HCT116 (cell line): ENCODE measurements at regions not wholly inside any gene's neighbourhood (a gene's known extent, or its start where the extent isn't known, plus 50 kb on each side); places are given as distances from the start of the nearest gene placed in this dataset.

ENCODE experiments used
- ATAC-seq: fragments of 200-7000 bp; cut with Tn5 transposase; 2 replicates; pipeline ENCODE4 v1.9.1; 2020; ENCODE audit warnings: mild to moderate bottlenecking, moderate library complexity
- BruUV-seq: library from RNA; stranded (reverse); fragments of 400-500 nt; replicated peaks from 2 replicates; lab custom pipeline; 2021; lab: Mats Ljungman, UMichigan
- CTCF ChIA-PET: fragments of 300-600 bp; sonication (Branson Sonifier 250); formaldehyde crosslinking; loops from one replicate; lab custom pipeline; 2021; ENCODE audit warnings: antibody characterized with exemption; lab: Charles Lee
- POLR2A ChIA-PET: fragments of 300-600, 350-600 bp; sonication (Branson Sonifier 250); formaldehyde crosslinking; loops from one replicate; lab custom pipeline; 2021; ENCODE audit warnings: antibody characterized with exemption; lab: Charles Lee
- RAD21 ChIA-PET, 2 experiments: fragments of 300-600 bp; sonication (Branson Sonifier 250); formaldehyde crosslinking; loops; one replicate each; lab custom pipeline; 2023; ENCODE audit warnings: low total read pairs in 2 of 2; ENCODE audit not compliant: uncharacterized antibody in 2 of 2, unreplicated experiment in 2 of 2, low non-redundant PET in 1 of 2; lab: Charles Lee
- DNase-seq: peaks from one replicate; pipeline ENCODE4 v3.0.0-alpha.2; 2010; ENCODE audit warnings: low read depth, low spot score
- H2AFZ ChIP-seq: fragments of 200-600 bp; shearing (Covaris generic), sonication (generic); 2 replicates; pipeline ENCODE4 v1.6.1; 2017; ENCODE audit warnings: low read depth, mixed run types, mixed read lengths, antibody characterized with exemption, low read length; ENCODE audit not compliant: poor library complexity, severe bottlenecking
- H3K27ac ChIP-seq: 2 replicates; pipeline ENCODE4 v1.5.1; 2012; ENCODE audit warnings: low read depth, low read length
- H3K27me3 ChIP-seq: fragments of 200-600 bp; sonication (generic); 2 replicates; pipeline ENCODE4 v1.6.1; 2016; ENCODE audit warnings: mixed run types, low read length, mixed read lengths; ENCODE audit not compliant: insufficient read depth
- H3K36me3 ChIP-seq, 2 experiments: fragments of 200-500 bp in 1 of 2; fragments of 200-600 bp in 1 of 2; sonication (Bioruptor generic) in 1 of 2; sonication (generic) in 1 of 2; 2 replicates each; pipeline versions ENCODE4 v1.5.1 to v1.6.1; 2014 to 2016; ENCODE audit warnings: low read length in 2 of 2, inconsistent platforms in 1 of 2, mixed read lengths in 1 of 2, mixed run types in 1 of 2; ENCODE audit not compliant: insufficient read depth in 2 of 2, control insufficient read depth in 1 of 2
- H3K4me1 ChIP-seq, 2 experiments: fragments of 200-600 bp in 1 of 2; sonication (generic) in 1 of 2; 2 replicates each; pipeline versions ENCODE4 v1.5.1 to v1.6.1; 2012 to 2017; ENCODE audit warnings: low read length in 2 of 2, inconsistent platforms in 1 of 2, mild to moderate bottlenecking in 1 of 2, mixed read lengths in 1 of 2, mixed run types in 1 of 2, moderate library complexity in 1 of 2; ENCODE audit not compliant: insufficient read depth in 2 of 2, control insufficient read depth in 1 of 2
- H3K4me2 ChIP-seq: fragments of 200-600 bp; sonication (generic); 2 replicates; pipeline ENCODE4 v1.6.1; 2017; ENCODE audit warnings: mixed run types, low read length, mixed read lengths
- H3K4me3 ChIP-seq, 2 experiments: fragments of 200-600 bp in 1 of 2; sonication (generic) in 1 of 2; replicated peaks in 1 of 2; 2 replicates each; pipeline ENCODE4 v1.5.1; 2011 to 2016; ENCODE audit warnings: low read length in 2 of 2, control low read depth in 1 of 2, low read depth in 1 of 2, mild to moderate bottlenecking in 1 of 2, mixed read lengths in 1 of 2, mixed run types in 1 of 2
- H3K79me2 ChIP-seq: fragments of 200-600 bp; sonication (generic); 2 replicates; pipeline ENCODE4 v1.6.1; 2017; ENCODE audit warnings: mild to moderate bottlenecking, mixed run types, low read length, moderate library complexity, mixed read lengths; ENCODE audit not compliant: insufficient read depth
- H3K9ac ChIP-seq: fragments of 200-600 bp; sonication (generic); 2 replicates; pipeline ENCODE4 v1.6.1; 2016; ENCODE audit warnings: low read length, mixed read lengths
- H3K9me2 ChIP-seq: fragments of 200-600 bp; sonication (generic), shearing (Covaris generic); 2 replicates; pipeline ENCODE4 v1.6.1; 2017; ENCODE audit warnings: mixed run types, mild to moderate bottlenecking, moderate library complexity; ENCODE audit not compliant: insufficient read depth
- H3K9me3 ChIP-seq, 2 experiments: fragments of 200-500 bp in 1 of 2; fragments of 200-600 bp in 1 of 2; sonication (Bioruptor generic) in 1 of 2; sonication (generic) in 1 of 2; 2 replicates each; pipeline ENCODE4 v1.6.1; 2014 to 2017; ENCODE audit warnings: low read length in 2 of 2, mixed read lengths in 2 of 2, inconsistent platforms in 1 of 2, low read depth in 1 of 2, mild to moderate bottlenecking in 1 of 2, mixed run types in 1 of 2, moderate library complexity in 1 of 2; ENCODE audit not compliant: control insufficient read depth in 1 of 2, insufficient read depth in 1 of 2
- H4K20me1 ChIP-seq: fragments of 200-600 bp; sonication (generic), shearing (Covaris generic); 2 replicates; pipeline ENCODE4 v1.6.1; 2017; ENCODE audit warnings: mixed run types, mild to moderate bottlenecking, moderate library complexity; ENCODE audit not compliant: insufficient read depth
- ATF3 ChIP-seq: IDR thresholded peaks from 2 replicates; pipeline ENCODE4 v1.6.1; 2012
- CBX3 ChIP-seq: IDR thresholded peaks from 2 replicates; pipeline ENCODE4 v1.6.1; 2012; ENCODE audit warnings: low read depth
- CEBPB ChIP-seq: IDR thresholded peaks from 2 replicates; pipeline ENCODE4 v1.6.1; 2012; ENCODE audit warnings: low read depth
- CTCF ChIP-seq, 3 experiments: fragments of 200-600 bp in 1 of 3; sonication (generic) in 1 of 3; IDR thresholded peaks in 2 of 3; conservative IDR thresholded peaks in 1 of 3; 2 replicates each; pipeline ENCODE4 v1.5.1; 2012 to 2017; ENCODE audit warnings: low read depth in 2 of 3, low read length in 2 of 3, antibody characterized with exemption in 1 of 3, borderline replicate concordance in 1 of 3, control low read depth in 1 of 3, mild to moderate bottlenecking in 1 of 3, mixed read lengths in 1 of 3, mixed run types in 1 of 3, moderate library complexity in 1 of 3; ENCODE audit not compliant: insufficient read depth in 1 of 3
- EGR1 ChIP-seq: IDR thresholded peaks from 2 replicates; pipeline ENCODE4 v1.6.1; 2012; ENCODE audit warnings: low read depth
- EZH2 ChIP-seq: fragments of 200-600 bp; sonication (generic); IDR thresholded peaks from 2 replicates; pipeline ENCODE4 v1.6.1; 2017; ENCODE audit warnings: antibody characterized with exemption, mixed run types
- EZH2phosphoT487 ChIP-seq: fragments of 200-600 bp; IDR thresholded peaks from 2 replicates; pipeline ENCODE4 v1.6.1; 2018; ENCODE audit warnings: antibody characterized with exemption, borderline replicate concordance
- FOSL1 ChIP-seq: IDR thresholded peaks from 2 replicates; pipeline ENCODE4 v1.6.1; 2012; ENCODE audit warnings: low read depth
- JUND ChIP-seq: IDR thresholded peaks from 2 replicates; pipeline ENCODE4 v1.6.1; 2012
- MAX ChIP-seq: IDR thresholded peaks from 2 replicates; pipeline ENCODE4 v1.6.1; 2012
- POLR2A ChIP-seq: IDR thresholded peaks from 2 replicates; pipeline ENCODE4 v1.7.0; 2011; ENCODE audit warnings: borderline replicate concordance; ENCODE audit not compliant: insufficient read depth, insufficient read length; ENCODE audit errors: extremely low read depth
- POLR2AphosphoS5 ChIP-seq: IDR thresholded peaks from 2 replicates; pipeline ENCODE4 v1.6.1; 2011; ENCODE audit warnings: mild to moderate bottlenecking, low read depth, low read length, moderate library complexity
- SIN3A ChIP-seq: IDR thresholded peaks from 2 replicates; pipeline ENCODE4 v1.6.1; 2012; ENCODE audit warnings: low read depth
- SP1 ChIP-seq: IDR thresholded peaks from 2 replicates; pipeline ENCODE4 v1.6.1; 2012; ENCODE audit warnings: low read depth
- SRF ChIP-seq: IDR thresholded peaks from 2 replicates; pipeline ENCODE4 v1.6.1; 2012; ENCODE audit warnings: low read depth
- YY1 ChIP-seq: IDR thresholded peaks from 2 replicates; pipeline ENCODE4 v1.6.1; 2011; ENCODE audit warnings: low read length, low read depth, moderate library complexity, mild to moderate bottlenecking; ENCODE audit not compliant: insufficient replicate concordance; ENCODE audit errors: extremely low read depth
- ZBTB33 ChIP-seq: IDR thresholded peaks from 2 replicates; pipeline ENCODE4 v1.6.1; 2011; ENCODE audit warnings: mild to moderate bottlenecking, low read length, moderate library complexity; ENCODE audit not compliant: insufficient replicate concordance; ENCODE audit errors: extremely low read depth
- ZFX ChIP-seq: fragments of 450-650 bp; IDR thresholded peaks from 2 replicates; pipeline ENCODE4 v1.6.1; 2017
- intact Hi-C: fragments of 100-400 bp; cut with micrococcal nuclease; formaldehyde crosslinking; loops from 2 replicates; pipeline ENCODE4 v1.10.0; 2022

DNA sequence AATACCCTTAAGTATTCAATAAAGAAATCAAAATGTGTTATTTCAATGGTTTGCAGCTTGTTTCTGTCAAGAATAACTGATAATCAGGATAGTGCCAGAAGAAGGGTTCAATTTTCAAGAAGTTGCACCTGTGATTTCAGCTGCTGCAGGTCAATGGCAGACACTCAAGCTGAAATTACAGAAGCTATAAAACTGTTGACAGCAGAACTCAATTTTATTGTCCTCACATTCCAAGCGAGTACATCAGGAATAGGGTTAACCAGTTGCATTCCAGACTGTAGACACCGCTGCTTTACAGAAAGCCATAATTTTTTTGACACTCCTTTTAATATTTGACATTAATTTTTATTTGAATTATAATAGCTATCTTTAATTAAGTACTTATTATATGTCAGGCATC lies 364.1 kb downstream of the CGGBP1 start:
- H3K9me2 ChIP-seq, result no peaks in the 10 kb centered on the region
- no peak overlapping the region for H3K4me3 ChIP-seq
- intact Hi-C loops, result no loop called here
- no peaks in the 10 kb centered on the region for H3K9me3 ChIP-seq
- H3K79me2 ChIP-seq, result no peaks in the 10 kb centered on the region
- no peak overlapping the region for H3K4me2 ChIP-seq
- no peak overlapping the region for H3K27ac ChIP-seq
- no peak overlapping the region for H3K9ac ChIP-seq
- DNase-seq (no peak), ATAC-seq (no peak)
- TF ChIP-seq SIN3A, result no peak
- TF ChIP-seq EZH2, result no peak
- TF ChIP-seq YY1, result no peak
- TF ChIP-seq FOSL1, result no peak
- TF ChIP-seq POLR2A, result no peak
- no peak for TF ChIP-seq EZH2phosphoT487
- no peak for TF ChIP-seq EGR1
- no peak for TF ChIP-seq ATF3
- TF ChIP-seq POLR2AphosphoS5, result no peak
- ChIA-PET CTCF (no interaction called here), RAD21 (no interaction called here), POLR2A (no interaction called here)
- H4K20me1 ChIP-seq, result no peaks in the 10 kb centered on the region
- no peak overlapping the region for H2AFZ ChIP-seq
- no peaks in the 10 kb centered on the region for H3K4me1 ChIP-seq
- no peaks in the 10 kb centered on the region for H3K36me3 ChIP-seq
- no TSS peak for BruUV-seq
- no peaks in the 10 kb centered on the region for H3K27me3 ChIP-seq

- Histone ChIP-seq H4K20me1 (no peaks in the 10 kb centered on the region), H3K36me3 (no peaks in the 10 kb centered on the region), H3K79me2 (no peaks in the 10 kb centered on the region), H3K4me1 (no peaks in the 10 kb centered on the region), H3K4me2 (no peak overlapping the region), H3K9me2 (no peaks in the 10 kb centered on the region; the same call in 1 of the 2 replicates), H3K9me3 (no peaks in the 10 kb centered on the region), H2AFZ (no peak overlapping the region), H3K4me3 (no peak overlapping the region), H3K9ac (no peak overlapping the region), H3K27ac (no peak overlapping the region), H3K27me3 (no peaks in the 10 kb centered on the region)
- POLR2A ChIA-PET, result no interaction called here
- intact Hi-C loops, result no loop called here
- CTCF ChIA-PET, result no interaction called here
- DNase-seq, result no peak
- RAD21 ChIA-PET, result no interaction called here
- no peak for ATAC-seq
- BruUV-seq, result no TSS peak
- TF ChIP-seq ATF3 (no peak), MAX (no peak), POLR2A (no peak), SP1 (no peak), SRF (no peak), CTCF (IDR thresholded peaks at IDR 0.05 in 2 of 3, conservative IDR thresholded peaks at IDR 0.05 in 1 of 3; ENCODE audit: borderline replicate concordance in 1 of 3, insufficient read depth in 1 of 3, low read depth in 2 of 3, low read length in 2 of 3) (no peak), ZFX (no peak), CEBPB (no peak), SIN3A (no peak), EZH2 (no peak), EZH2phosphoT487 (no peak), JUND (no peak), EGR1 (no peak), ZBTB33 (no peak), CBX3 (no peak)
These were observed 367.7 kb downstream of the CGGBP1 start for GRCh38 chr3:87691109-87691508.
